ENCODE measurements at regions not wholly inside any gene's neighbourhood (a gene's known extent, or its start where the extent isn't known, plus 50 kb on each side); places are given as distances from the start of the nearest gene placed in this dataset.

GRCh38 chr16:5446623-5447240 lies 349.1 kb upstream of the EEF2KMT start:
- Histone ChIP-seq H4K20me1 (replicated peaks; ENCODE audit: insufficient read depth) (no peaks in the 10 kb centered on the region), H2AFZ (no peak overlapping the region), H3K27me3 (ENCODE audit: insufficient read depth) (no peaks in the 10 kb centered on the region), H3K4me2 (0 out of 2 replicates have a peak overlapping the region, but pooled peaks have one; percentile 40), H3K9me2 (ENCODE audit: insufficient read depth) (0 out of 2 replicates have a peak, but pooled peaks cover 2% of the 10 kb centered on the region), H3K4me3 (no peak overlapping the region), H3F3A (replicated peaks; ENCODE audit: low read depth) (0 out of 2 replicates have a peak, but pooled peaks cover 2% of the 10 kb centered on the region), H3K27ac (ENCODE audit: low read depth) (no peak overlapping the region), H3K79me2 (replicated peaks; ENCODE audit: insufficient read depth) (no peaks in the 10 kb centered on the region), H3K36me3 (ENCODE audit: insufficient read depth) (no peaks in the 10 kb centered on the region), H3K4me1 (ENCODE audit: insufficient read depth) (peaks cover 30% of the 10 kb centered on the region)
- H3K27ac Mint-ChIP-seq: no peak overlapping the region
- no peak overlapping the region for H3K4me3 Mint-ChIP-seq
- H3K27me3 Mint-ChIP-seq (ENCODE audit: insufficient read depth, low read depth, poor library complexity): peaks cover 3% of the 10 kb centered on the region
- H3K36me3 Mint-ChIP-seq (ENCODE audit: low read depth): peaks cover 4% of the 10 kb centered on the region; the same call in 1 of the 3 replicates
- DNase-seq (ENCODE audit: low spot score) (peak; percentile 34), ATAC-seq (peak; percentile 4; the same call in 1 of the 3 replicates)
- TF ChIP-seq ZNF114 (CRISPR knock-in tag; IDR thresholded peaks at IDR 0.05): no peak
- TF ChIP-seq NANOG (IDR thresholded peaks at IDR 0.05; ENCODE audit: borderline replicate concordance): 0 out of 2 replicates have a peak, but pooled peaks have one; percentile 24
- peak; percentile 22; the same call in 1 of the 2 replicates for TF ChIP-seq ZNF462 (CRISPR knock-in tag; IDR thresholded peaks at IDR 0.05)
- TF ChIP-seq CREB1 (CRISPR knock-in tag; IDR thresholded peaks at IDR 0.05; ENCODE audit: low read depth): no peak
- no peak for TF ChIP-seq JUNB (IDR thresholded peaks at IDR 0.05; ENCODE audit: unreplicated experiment)
- TF ChIP-seq EZH2phosphoT487 (IDR thresholded peaks at IDR 0.05; ENCODE audit: unreplicated experiment): no peak
- H3K4me1 Mint-ChIP-seq: peaks cover 52% of the 10 kb centered on the region
- peaks cover 4% of the 10 kb centered on the region for H3K9me3 Mint-ChIP-seq
